Stimulated activated naive CD8-positive, alpha-beta T cell treated with anti-CD3 and anti-CD28 coated beads, Interleukin-15, Interleukin-2, amounts not matched to agents 100 ng/mL and 50 ng/mL, for 24 hours (primary cell): ENCODE measurements at regions not wholly inside any gene's neighbourhood (a gene's known extent, or its start where the extent isn't known, plus 50 kb on each side); places are given as distances from the start of the nearest gene placed in this dataset.
"Not testable (repeated sequence)": the region's sequence is repeated elsewhere in the genome, so short reads cannot be mapped to it uniquely, and the experiment has no call there.

ENCODE experiments used
- H3K27ac Mint-ChIP-seq: one replicate; pipeline ENCODE4 v1.8.0; 2021; ENCODE audit warnings: mild to moderate bottlenecking, mixed read lengths
- H3K27me3 Mint-ChIP-seq: one replicate; pipeline ENCODE4 v1.8.0; 2021; ENCODE audit warnings: mixed read lengths
- H3K36me3 Mint-ChIP-seq: one replicate; pipeline ENCODE4 v1.8.0; 2021; ENCODE audit warnings: low read depth, mixed read lengths
- H3K4me1 Mint-ChIP-seq: one replicate; pipeline ENCODE4 v1.8.0; 2021; ENCODE audit warnings: low read depth, mixed read lengths
- H3K4me3 Mint-ChIP-seq: one replicate; pipeline ENCODE4 v1.8.0; 2021; ENCODE audit warnings: mild to moderate bottlenecking, mixed read lengths
- H3K9me3 Mint-ChIP-seq: one replicate; pipeline ENCODE4 v1.8.0; 2021; ENCODE audit warnings: mixed read lengths

GRCh38 chr10:33917069-33917780 is 582.8 kb upstream of the NRP1 start:
- H3K4me1 Mint-ChIP-seq, result no peaks in the 10 kb centered on the region
- H3K9me3 Mint-ChIP-seq, result no peaks in the 10 kb centered on the region
- no peak overlapping the region for H3K27ac Mint-ChIP-seq
- H3K36me3 Mint-ChIP-seq, result no peaks in the 10 kb centered on the region
- H3K27me3 Mint-ChIP-seq, result peaks cover 7% of the 10 kb centered on the region
- no peak overlapping the region for H3K4me3 Mint-ChIP-seq

DNA sequence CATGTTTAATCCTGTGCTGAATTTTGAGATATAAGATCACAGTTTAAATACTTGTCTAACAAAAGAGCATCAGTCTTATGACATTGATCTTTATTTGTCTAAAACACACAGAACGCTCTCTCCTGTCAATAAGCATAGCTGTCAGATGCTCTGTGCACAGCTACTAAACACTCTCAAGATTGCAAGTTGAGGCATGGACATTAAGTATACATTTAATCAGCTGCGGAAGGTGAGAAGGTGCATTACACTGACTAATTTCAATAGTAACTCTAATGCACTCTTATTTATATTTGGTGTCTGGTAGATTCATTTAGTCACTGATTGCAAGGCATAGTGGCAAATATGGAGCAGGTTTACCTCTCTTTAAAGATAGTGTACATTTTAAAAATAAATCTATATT is 580.3 kb upstream of the NRP1 start:
- H3K36me3 Mint-ChIP-seq, result no peaks in the 10 kb centered on the region
- no peaks in the 10 kb centered on the region for H3K9me3 Mint-ChIP-seq
- H3K27me3 Mint-ChIP-seq, result peaks cover 7% of the 10 kb centered on the region
- H3K4me1 Mint-ChIP-seq, result no peaks in the 10 kb centered on the region
- no peak overlapping the region for H3K27ac Mint-ChIP-seq
- H3K4me3 Mint-ChIP-seq, result no peak overlapping the region

DNA sequence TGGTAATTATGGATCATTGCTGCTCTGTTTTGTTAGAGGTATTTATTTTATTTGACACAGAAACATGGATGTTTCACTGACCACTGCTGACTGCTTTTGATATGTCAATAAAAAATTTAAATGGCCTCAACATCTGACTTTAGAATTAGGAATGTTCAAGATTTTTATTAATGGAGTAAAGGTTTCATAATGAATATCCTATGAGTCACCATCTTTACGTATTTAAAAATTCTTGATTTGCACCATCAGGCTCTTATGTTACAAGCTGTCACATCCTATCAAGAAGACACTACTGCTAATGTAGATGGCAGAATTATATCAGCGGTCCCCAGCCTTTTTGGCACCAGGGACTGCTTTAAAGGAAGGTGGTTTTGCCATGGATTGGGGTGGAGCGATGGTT is 578.7 kb upstream of the NRP1 start:
- no peaks in the 10 kb centered on the region for H3K4me1 Mint-ChIP-seq
- peaks cover 7% of the 10 kb centered on the region for H3K27me3 Mint-ChIP-seq
- no peaks in the 10 kb centered on the region for H3K9me3 Mint-ChIP-seq
- no peak overlapping the region for H3K4me3 Mint-ChIP-seq
- H3K27ac Mint-ChIP-seq, result no peak overlapping the region
- H3K36me3 Mint-ChIP-seq, result no peaks in the 10 kb centered on the region

- H3K4me3 Mint-ChIP-seq, H3K9me3 Mint-ChIP-seq, H3K4me1 Mint-ChIP-seq, H3K27me3 Mint-ChIP-seq, H3K36me3 Mint-ChIP-seq, H3K27ac Mint-ChIP-seq: not testable (repeated sequence)
Measured at GRCh38 chr10:33909476-33909875, 575.0 kb upstream of the NRP1 start.

- Mint-ChIP-seq H3K4me1 (no peaks in the 10 kb centered on the region), H3K9me3 (no peaks in the 10 kb centered on the region), H3K27me3 (peaks cover 7% of the 10 kb centered on the region), H3K27ac (no peak overlapping the region), H3K36me3 (no peaks in the 10 kb centered on the region), H3K4me3 (no peak overlapping the region)
Measured at GRCh38 chr10:33901166-33901565, 566.7 kb upstream of the NRP1 start.

DNA sequence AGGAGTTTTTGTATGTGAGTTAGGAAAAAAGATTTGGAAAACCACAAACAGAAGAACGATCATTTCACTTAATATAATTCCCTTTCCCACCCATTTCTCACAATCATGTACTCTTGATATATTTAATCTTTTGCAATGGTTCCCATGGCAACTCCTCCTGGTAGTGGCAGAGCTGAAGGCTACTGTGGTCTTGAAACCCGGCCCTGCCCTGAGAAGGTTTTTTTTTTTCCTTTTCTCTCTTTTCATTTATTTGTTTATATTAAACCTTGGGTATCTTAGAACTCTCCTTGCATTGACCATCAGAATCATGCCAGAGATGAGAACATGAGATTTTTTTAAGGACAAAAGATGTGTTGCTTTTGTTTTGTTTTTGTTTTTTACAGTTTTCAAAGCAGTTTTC is 566.1 kb upstream of the NRP1 start:
- no peak overlapping the region for H3K27ac Mint-ChIP-seq

DNA sequence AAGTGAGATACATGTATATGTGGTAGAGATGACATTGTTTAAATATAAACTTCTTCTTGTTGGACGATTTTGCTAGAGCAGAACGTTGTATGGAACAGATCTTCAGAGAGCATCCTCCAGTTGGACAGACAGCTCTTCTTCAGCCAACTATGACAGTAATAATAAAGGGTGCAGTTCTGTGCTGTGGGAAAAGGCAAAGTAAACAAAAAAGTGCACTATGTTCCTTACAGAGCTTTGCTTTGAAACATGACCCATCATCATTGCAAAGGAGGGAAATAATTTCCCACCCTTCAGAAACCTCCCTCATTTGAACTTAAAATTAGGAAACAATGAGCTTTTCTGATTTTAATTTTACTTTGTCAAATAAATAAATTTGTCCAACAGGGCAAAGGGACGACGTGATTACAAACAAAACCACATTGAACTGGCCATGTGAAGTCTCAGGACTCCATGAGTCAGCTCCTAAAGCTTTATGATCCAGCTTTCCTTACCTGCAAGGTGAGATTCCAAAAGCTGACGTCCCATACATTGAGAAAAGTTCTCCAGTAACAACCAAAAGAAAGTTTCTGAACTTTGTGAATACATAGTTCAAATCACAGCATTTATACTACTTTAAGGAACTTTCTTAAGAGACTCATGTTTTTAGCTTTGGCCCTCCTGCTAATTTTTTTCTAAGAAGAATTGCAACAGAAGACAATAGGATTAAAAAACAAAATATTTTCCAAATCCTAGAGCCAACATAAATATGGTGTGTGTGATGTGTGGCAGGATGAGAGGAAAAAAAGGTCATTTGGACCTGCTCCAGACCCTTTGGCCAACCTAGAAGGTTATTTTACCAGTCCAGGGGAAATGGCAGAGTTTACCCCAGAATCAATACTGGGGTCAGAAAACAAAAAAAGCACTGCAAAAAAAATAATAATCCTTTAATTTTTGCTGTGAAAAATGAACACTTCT is 565.4 kb upstream of the NRP1 start:
- Mint-ChIP-seq H3K36me3 (no peaks in the 10 kb centered on the region), H3K4me1 (no peaks in the 10 kb centered on the region), H3K4me3 (no peak overlapping the region), H3K27me3 (peaks cover 13% of the 10 kb centered on the region), H3K27ac (no peak overlapping the region), H3K9me3 (no peaks in the 10 kb centered on the region)

More for the DNA sequence above, 566.1 kb upstream of the NRP1 start:
- Mint-ChIP-seq H3K36me3 (no peaks in the 10 kb centered on the region), H3K9me3 (no peaks in the 10 kb centered on the region), H3K4me3 (no peak overlapping the region), H3K4me1 (no peaks in the 10 kb centered on the region), H3K27me3 (peaks cover 7% of the 10 kb centered on the region)

DNA sequence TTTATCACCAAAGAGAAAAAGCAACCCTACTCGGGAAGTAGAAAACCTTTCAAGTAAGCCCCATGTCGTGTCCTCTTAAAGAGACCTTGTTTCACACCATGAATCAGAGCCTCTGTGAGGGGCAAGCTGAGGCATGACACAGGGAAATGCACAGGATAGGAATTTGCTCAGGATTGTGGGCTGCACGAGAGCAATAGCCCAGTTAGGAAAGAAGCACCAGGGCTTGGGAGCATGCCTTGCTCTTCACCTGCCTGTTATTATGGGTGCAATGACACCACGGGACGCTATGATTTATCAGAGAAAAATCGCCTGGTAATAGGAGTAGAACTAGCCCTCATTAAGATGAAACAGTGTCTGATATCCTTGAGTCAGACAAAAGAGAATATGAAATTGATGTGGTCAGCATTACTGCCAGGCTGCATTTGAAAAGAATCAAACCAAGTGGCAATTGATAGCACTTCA is 562.9 kb upstream of the NRP1 start:
- no peaks in the 10 kb centered on the region for H3K9me3 Mint-ChIP-seq
- peaks cover 13% of the 10 kb centered on the region for H3K27me3 Mint-ChIP-seq
- H3K4me1 Mint-ChIP-seq, result no peaks in the 10 kb centered on the region
- no peaks in the 10 kb centered on the region for H3K36me3 Mint-ChIP-seq
- no peak overlapping the region for H3K4me3 Mint-ChIP-seq
- no peak overlapping the region for H3K27ac Mint-ChIP-seq

DNA sequence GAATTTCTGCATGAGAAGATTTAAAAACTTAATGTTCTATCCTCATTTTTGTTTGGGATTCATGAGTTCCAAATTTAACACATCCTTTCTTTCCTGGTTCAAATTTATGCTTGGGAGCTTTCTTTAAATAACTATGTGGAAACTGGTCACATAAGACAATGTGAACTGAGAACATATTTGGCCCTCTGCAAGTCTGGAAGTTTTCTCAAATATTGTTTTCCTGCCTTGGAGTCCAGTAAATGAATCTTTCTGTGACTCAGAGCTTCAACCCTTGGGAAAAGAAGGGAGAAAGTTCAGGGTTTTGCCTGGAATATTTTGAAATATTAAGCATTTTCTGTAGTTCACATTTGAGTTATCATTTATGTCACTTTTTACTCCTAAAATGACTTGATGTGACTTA is 559.0 kb upstream of the NRP1 start:
- Mint-ChIP-seq H3K4me3 (no peak overlapping the region), H3K27me3 (peaks cover 17% of the 10 kb centered on the region), H3K4me1 (no peaks in the 10 kb centered on the region), H3K9me3 (no peaks in the 10 kb centered on the region), H3K36me3 (no peaks in the 10 kb centered on the region), H3K27ac (no peak overlapping the region)

- no peak overlapping the region for H3K4me3 Mint-ChIP-seq
Measured at GRCh38 chr10:33889371-33889770, 554.9 kb upstream of the NRP1 start.

GRCh38 chr10:33887188-33887587 is 552.7 kb upstream of the NRP1 start:
- Mint-ChIP-seq H3K4me1 (no peaks in the 10 kb centered on the region), H3K27me3 (peaks cover 4% of the 10 kb centered on the region), H3K27ac (no peak overlapping the region), H3K4me3 (no peak overlapping the region), H3K9me3 (no peaks in the 10 kb centered on the region), H3K36me3 (no peaks in the 10 kb centered on the region)

More at GRCh38 chr10:33889371-33889770, 554.9 kb upstream of the NRP1 start:
- Mint-ChIP-seq H3K27ac (no peak overlapping the region), H3K27me3 (peaks cover 4% of the 10 kb centered on the region), H3K9me3 (no peaks in the 10 kb centered on the region), H3K4me1 (no peaks in the 10 kb centered on the region), H3K36me3 (no peaks in the 10 kb centered on the region)

DNA sequence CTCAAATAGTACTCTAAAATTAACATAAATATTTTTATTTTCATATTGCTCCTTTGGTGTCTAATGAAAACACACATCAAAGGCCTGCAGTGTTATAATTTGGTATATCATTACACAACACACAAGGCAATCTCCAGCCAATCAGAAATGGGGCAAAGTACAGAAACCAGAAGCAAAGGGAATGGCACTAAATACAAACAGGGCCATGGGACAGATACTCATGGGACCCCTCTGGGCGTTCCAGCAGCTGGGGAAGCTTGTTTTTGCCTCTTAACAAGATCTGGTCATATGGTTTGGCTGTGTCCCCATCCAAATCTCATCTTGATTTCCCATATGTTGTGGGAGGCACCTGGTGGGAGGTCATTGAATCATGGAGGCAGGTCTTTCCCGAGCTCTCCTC is 551.8 kb upstream of the NRP1 start:
- H3K4me1 Mint-ChIP-seq, result no peaks in the 10 kb centered on the region
- H3K4me3 Mint-ChIP-seq, result no peak overlapping the region
- H3K9me3 Mint-ChIP-seq, result no peaks in the 10 kb centered on the region
- H3K36me3 Mint-ChIP-seq, result no peaks in the 10 kb centered on the region
- peaks cover 8% of the 10 kb centered on the region for H3K27me3 Mint-ChIP-seq
- no peak overlapping the region for H3K27ac Mint-ChIP-seq

DNA sequence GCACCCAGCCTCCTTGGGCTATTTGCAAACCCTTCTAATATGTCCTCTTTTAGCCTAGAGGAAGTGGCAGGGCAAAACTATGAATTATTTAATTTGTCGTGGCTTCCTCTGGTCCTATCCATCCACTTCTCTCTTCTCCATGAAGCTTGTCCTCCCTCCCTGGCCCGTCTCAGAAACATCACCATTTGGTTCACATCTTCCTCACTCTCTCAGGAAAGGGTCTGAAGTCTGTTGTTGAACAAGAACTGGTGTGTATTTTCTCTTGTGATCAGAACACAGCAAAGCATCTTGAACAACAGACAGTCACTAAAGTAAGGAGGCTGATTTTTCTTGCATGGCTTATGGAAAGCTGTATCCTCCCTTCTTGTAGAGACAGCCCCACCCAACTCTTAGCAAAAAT is 550.1 kb upstream of the NRP1 start:
- Mint-ChIP-seq H3K4me1 (no peaks in the 10 kb centered on the region), H3K4me3 (no peak overlapping the region), H3K9me3 (no peaks in the 10 kb centered on the region), H3K27ac (no peak overlapping the region), H3K36me3 (no peaks in the 10 kb centered on the region), H3K27me3 (peaks cover 8% of the 10 kb centered on the region)

GRCh38 chr10:33883881-33884280 is 549.4 kb upstream of the NRP1 start:
- H3K9me3 Mint-ChIP-seq, result no peaks in the 10 kb centered on the region
- H3K27me3 Mint-ChIP-seq, result peaks cover 4% of the 10 kb centered on the region
- H3K4me3 Mint-ChIP-seq, result no peak overlapping the region
- H3K27ac Mint-ChIP-seq, result no peak overlapping the region
- H3K36me3 Mint-ChIP-seq, result no peaks in the 10 kb centered on the region
- no peaks in the 10 kb centered on the region for H3K4me1 Mint-ChIP-seq

GRCh38 chr10:33882996-33883395 is 548.5 kb upstream of the NRP1 start:
- Mint-ChIP-seq H3K36me3 (no peaks in the 10 kb centered on the region), H3K27ac (no peak overlapping the region), H3K4me3 (no peak overlapping the region), H3K4me1 (no peaks in the 10 kb centered on the region), H3K27me3 (peaks cover 4% of the 10 kb centered on the region), H3K9me3 (no peaks in the 10 kb centered on the region)
